Umbilical cord (tissue), 1 donor: ENCODE measurements at regions not wholly inside any gene's neighbourhood (a gene's known extent, or its start where the extent isn't known, plus 50 kb on each side); places are given as distances from the start of the nearest gene placed in this dataset.
"Not testable (repeated sequence)": the region's sequence is repeated elsewhere in the genome, so short reads cannot be mapped to it uniquely, and the experiment has no call there.

Experiments
- DNase-seq: peaks from one replicate; pipeline ENCODE4 v3.0.0-alpha.2; 2015; ENCODE audit warnings: low spot score

- DNase-seq, result no peak
Observed at GRCh38 chr6:137311940-137312339, 92.8 kb upstream of the IFNGR1 start.

- DNase-seq, result peak; percentile 73
Observed at GRCh38 chr6:137309078-137309762, 90.0 kb upstream of the IFNGR1 start.

- peak; percentile 17 for DNase-seq
Observed at GRCh38 chr6:137307163-137307854, 88.1 kb upstream of the IFNGR1 start.

DNA sequence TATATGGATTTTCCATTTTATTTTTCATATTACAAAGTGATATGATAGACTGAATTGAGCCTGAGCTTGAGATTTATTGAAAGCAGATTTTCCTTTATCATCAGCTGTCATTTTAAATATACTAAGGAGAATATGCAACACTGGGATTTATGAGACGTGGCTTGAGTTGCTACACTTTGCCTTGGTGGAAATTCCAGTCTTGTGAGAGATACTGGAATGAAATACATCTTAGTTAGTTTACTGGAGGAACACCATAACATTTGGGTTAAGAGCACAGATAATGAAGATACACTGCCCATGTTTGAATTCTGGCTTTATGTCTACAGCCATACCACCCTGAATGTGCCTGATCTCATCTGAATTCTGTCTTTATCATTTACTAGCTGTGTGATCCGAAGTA lies 86.5 kb upstream of the IFNGR1 start:
- DNase-seq, result no peak

- DNase-seq, result peak; percentile 10
Observed at GRCh38 chr6:137304020-137304780, 85.0 kb upstream of the IFNGR1 start.

- peak; percentile 57 for DNase-seq
Observed at GRCh38 chr6:137303441-137303840, 84.3 kb upstream of the IFNGR1 start.

GRCh38 chr6:137299681-137300080 lies 80.5 kb upstream of the IFNGR1 start:
- DNase-seq, result no peak

DNA sequence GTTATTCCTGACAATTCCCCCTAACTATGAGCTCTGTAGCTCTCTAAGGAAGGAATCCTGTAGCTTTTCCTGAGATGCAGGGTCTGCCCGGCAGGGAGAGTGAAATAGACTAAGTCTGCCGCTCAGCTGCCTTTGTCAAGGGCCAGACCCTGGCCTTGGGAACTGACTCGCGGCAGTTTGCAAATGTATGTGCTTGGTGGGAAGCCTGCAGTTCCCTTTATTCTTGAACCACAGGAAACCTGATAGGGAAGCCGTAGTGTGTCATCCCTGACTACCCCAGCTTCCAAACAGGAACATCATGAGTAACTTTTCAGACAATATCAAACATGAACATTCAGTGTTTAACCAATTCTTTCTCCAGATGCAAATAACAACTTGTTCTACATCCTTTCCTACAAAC lies 78.7 kb upstream of the IFNGR1 start:
- peak; percentile 24 for DNase-seq

GRCh38 chr6:137292326-137292725 lies 73.1 kb upstream of the IFNGR1 start:
- DNase-seq, result not testable (repeated sequence)

- DNase-seq, result peak; percentile 65
Observed at GRCh38 chr6:137291441-137291840, 72.3 kb upstream of the IFNGR1 start.

DNA sequence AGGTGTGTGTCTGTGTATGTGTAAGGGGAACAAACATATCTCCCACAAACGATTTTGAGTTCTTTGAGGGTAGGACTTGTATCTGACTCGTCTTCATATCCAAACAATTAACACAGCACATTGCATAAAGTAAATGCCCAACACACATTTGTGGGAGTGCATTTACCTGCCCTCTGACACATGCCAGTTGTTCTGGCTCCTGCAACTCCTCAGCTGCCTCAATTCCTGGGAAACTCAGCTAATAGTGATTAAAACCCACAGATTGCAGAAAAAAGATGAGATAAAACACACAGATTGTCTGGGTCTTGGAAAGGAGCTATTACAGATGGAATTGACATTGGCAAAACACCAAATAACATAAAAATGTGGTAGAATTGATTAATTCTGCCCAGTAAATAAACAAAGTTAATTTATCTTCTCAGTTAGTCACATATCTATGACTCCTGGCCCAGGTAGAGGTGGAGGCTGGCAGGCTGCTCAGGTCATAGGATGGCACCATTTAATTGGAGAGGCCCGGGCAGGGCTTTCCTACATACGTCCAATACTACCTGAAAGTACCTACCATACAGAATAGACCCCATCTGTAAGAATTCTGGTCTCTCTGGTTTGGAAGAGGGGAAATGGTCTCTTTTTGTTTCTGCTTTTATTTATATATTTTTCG lies 71.5 kb upstream of the IFNGR1 start:
- no peak for DNase-seq

DNA sequence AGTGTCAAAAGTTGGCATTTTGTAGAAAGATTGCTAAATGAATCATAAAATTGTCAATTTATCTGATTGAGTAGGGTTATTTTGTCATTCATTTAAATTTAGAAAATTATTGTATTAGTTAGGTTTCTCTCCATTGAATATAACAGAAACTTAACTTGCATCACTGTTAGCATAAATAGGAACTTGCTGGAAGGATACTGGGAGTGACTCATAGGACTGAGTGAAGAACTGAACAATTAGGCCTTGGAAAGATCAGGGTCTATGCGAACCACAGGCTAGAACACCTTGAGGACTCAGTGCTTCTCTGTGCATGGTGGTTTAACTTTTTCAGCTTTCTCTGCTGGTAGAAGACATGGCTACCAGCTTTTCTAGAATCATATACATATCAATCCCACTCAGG lies 67.7 kb upstream of the IFNGR1 start:
- no peak for DNase-seq

DNA sequence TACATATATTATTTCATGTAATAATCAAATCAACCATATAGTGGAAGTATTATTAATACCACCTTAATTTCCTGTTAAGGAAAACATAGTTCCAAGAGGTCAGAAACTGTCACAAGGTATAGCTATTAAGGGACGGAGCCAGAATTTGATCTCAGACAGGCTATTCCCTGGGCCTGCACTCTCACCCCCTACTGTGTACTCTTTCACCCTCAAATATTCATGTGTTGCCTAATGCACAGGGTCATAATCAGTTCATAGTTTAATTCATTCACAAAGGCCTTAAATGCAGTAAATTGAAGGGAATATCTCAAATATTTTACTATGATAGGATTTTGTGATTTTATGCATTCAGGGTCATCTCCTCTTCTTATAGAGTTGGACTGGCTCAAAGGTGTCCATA lies 67.2 kb upstream of the IFNGR1 start:
- no peak for DNase-seq

GRCh38 chr6:137284811-137285110 lies 65.6 kb upstream of the IFNGR1 start:
- no peak for DNase-seq

DNA sequence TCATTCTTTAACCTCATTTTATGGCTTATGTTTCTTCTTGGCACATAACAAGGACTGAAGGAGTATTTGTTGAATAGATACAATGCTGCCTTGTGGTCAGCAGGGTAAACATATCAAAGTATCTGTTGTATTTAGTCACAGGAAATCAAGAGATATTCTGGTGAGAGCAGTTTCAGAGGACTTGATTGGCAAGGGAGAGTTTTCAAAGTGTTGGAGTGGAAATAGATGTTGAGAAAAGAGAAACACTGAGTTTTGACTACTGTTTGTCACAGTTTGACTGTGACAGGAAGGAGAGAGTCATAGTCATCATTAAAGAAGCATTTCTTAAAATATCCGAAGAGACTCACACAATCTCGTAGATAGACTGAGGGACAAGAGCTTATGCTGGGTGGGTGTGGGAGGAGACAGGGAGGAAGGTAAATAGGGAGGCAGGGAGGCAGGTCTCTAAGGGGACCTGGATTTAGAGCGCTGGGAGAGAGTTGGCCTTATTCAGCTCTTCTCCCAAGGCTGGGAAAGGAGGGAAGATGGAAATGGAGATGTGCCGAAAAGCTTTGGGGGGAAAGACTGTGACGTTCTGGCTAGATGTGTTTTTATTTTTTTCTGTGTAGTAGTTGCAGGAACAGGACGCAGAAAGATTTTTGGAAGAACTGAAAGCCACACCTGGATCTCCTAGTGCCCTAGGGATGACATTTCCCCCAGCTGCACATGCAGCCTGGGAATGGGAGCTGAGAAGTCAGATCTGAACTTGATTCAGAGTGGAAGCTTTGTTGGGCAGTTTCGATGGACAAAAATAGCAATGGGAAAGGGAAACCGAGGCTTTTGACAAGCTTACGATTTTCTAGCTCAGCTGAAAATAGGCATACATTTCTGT lies 65.0 kb upstream of the IFNGR1 start:
- DNase-seq, result peak; percentile 17

DNA sequence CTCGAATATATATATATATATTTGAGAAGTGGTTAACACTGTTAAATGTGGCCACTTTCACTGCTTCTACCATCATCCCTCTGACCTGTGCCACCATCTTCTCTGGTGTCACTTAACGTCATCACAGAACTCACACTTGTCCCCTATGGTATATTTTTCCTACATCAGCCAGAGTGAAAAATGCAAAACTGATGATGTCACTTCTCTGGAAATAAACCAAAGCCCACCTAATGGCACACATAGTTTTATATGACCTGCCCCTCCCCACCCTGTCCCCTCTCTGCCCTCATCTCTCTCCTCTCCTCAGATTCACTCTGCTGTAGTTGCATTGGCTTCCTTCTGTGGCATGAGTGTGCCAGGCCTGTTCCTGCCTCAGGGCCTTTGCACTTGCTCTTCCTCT lies 63.9 kb upstream of the IFNGR1 start:
- no peak for DNase-seq

DNA sequence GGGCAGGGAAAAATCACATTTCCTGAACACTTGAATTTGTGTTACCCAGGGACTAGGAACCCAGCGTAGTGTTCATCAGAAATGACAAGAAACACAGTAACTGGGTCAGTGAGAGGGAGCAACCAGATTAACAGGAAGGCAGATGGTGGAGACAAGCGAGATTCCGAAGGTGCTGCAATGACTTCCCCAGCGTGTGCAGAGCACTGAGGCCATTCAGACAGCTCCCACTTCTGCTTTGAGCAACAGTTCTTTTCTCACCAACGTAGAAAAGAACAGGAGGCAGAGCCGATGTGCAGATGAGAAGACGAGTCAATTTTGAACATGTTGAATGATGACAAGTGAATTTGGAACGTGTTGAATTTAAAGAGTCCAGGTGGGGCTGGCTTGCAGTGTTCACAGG lies 63.1 kb upstream of the IFNGR1 start:
- no peak for DNase-seq

DNA sequence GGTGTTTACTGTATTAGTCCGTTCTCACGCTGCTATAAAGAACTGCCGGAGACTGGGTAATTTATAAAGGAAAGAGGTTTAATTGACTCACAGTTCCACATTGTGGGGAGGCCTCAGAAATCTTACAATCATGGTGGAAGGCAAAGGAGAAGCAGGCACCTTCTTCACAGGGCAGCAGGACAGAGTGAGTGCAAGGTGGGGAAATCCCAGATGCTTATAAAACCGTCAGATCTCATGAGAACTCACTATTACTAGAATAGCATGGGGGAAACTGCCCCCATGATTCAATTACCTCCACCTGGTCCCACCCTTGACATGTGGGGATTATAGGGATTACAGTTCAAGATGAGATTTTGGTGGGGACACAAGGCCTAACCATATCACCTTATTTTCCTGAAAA lies 60.1 kb upstream of the IFNGR1 start:
- DNase-seq, result not testable (repeated sequence)

GRCh38 chr6:137277971-137278637 lies 58.9 kb upstream of the IFNGR1 start:
- peak; percentile 30 for DNase-seq

- no peak for DNase-seq
Observed at GRCh38 chr6:137272403-137272802, 53.2 kb upstream of the IFNGR1 start.
